ENCODE measurements at regions not wholly inside any gene's neighbourhood (a gene's known extent, or its start where the extent isn't known, plus 50 kb on each side); places are given as distances from the start of the nearest gene placed in this dataset.

- DNase-seq = no peak
These were observed 669.9 kb upstream of the NR5A2 start for GRCh38 chr1:199357599-199357998.

GRCh38 chr1:199362996-199363395 lies 664.5 kb upstream of the NR5A2 start:
- no peak for DNase-seq

GRCh38 chr1:199373139-199373538 lies 654.4 kb upstream of the NR5A2 start:
- DNase-seq = no peak

- no peak for DNase-seq
These were observed 650.3 kb upstream of the NR5A2 start for GRCh38 chr1:199377211-199377610.

GRCh38 chr1:199383793-199384192 lies 643.7 kb upstream of the NR5A2 start:
- no peak for DNase-seq

- DNase-seq = no peak
These were observed 632.7 kb upstream of the NR5A2 start for GRCh38 chr1:199394856-199395255.

- no peak for DNase-seq
These were observed 631.1 kb upstream of the NR5A2 start for GRCh38 chr1:199396456-199396855.

GRCh38 chr1:199399996-199400724 lies 627.4 kb upstream of the NR5A2 start:
- no peak for DNase-seq

GRCh38 chr1:199403531-199404116 lies 623.9 kb upstream of the NR5A2 start:
- no peak for DNase-seq

GRCh38 chr1:199404191-199404590 lies 623.3 kb upstream of the NR5A2 start:
- DNase-seq = no peak

- no peak for DNase-seq
These were observed 622.5 kb upstream of the NR5A2 start for GRCh38 chr1:199404976-199405375.

- no peak for DNase-seq
These were observed 621.8 kb upstream of the NR5A2 start for GRCh38 chr1:199405634-199406196.

- DNase-seq = no peak
These were observed 617.0 kb upstream of the NR5A2 start for GRCh38 chr1:199410462-199410861.

- no peak for DNase-seq
These were observed 616.0 kb upstream of the NR5A2 start for GRCh38 chr1:199411506-199411905.

GRCh38 chr1:199422206-199422605 lies 605.3 kb upstream of the NR5A2 start:
- no peak for DNase-seq

- DNase-seq = no peak
These were observed 579.6 kb upstream of the NR5A2 start for GRCh38 chr1:199447906-199448305.

GRCh38 chr1:199448646-199449045 lies 578.9 kb upstream of the NR5A2 start:
- no peak for DNase-seq

GRCh38 chr1:199449221-199449620 lies 578.3 kb upstream of the NR5A2 start:
- no peak for DNase-seq

- no peak for DNase-seq
These were observed 577.8 kb upstream of the NR5A2 start for GRCh38 chr1:199449681-199450080.

GRCh38 chr1:199452627-199453026 lies 574.9 kb upstream of the NR5A2 start:
- DNase-seq = no peak

- DNase-seq = no peak
These were observed 573.8 kb upstream of the NR5A2 start for GRCh38 chr1:199453723-199454122.

GRCh38 chr1:199460933-199461332 lies 566.6 kb upstream of the NR5A2 start:
- DNase-seq = no peak

GRCh38 chr1:199463521-199464127 lies 563.9 kb upstream of the NR5A2 start:
- DNase-seq = no peak

- DNase-seq = no peak
These were observed 560.5 kb upstream of the NR5A2 start for GRCh38 chr1:199466961-199467360.
